ENCODE measurements at regions not wholly inside any gene's neighbourhood (a gene's known extent, or its start where the extent isn't known, plus 50 kb on each side); places are given as distances from the start of the nearest gene placed in this dataset.

DNA sequence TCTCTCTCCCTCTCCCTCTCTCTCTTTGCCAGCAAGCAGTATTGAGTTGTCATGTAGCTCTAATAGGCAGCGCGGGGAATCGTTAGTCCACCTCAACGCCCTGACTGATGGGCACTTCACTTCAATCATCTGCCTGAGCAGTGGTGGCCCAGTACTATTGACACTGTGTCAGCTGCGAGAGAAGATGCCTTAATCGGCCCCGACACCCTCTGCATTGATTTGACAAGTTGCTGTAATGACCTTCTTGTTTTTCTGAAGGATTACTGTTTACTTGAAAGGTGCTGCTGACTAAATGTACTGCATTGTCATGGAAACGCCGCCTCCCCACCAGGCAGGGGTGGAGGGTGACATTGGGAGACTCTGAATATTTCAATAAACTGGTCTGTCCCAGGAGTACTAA, 913.8 kb downstream of the KCNMA1 start:
- Histone ChIP-seq H3K27me3 (ENCODE audit: low read depth) (no peaks in the 10 kb centered on the region), H3K4me3 (no peak overlapping the region), H3K36me3 (no peaks in the 10 kb centered on the region), H3K27ac (replicated peaks) (no peak overlapping the region), H3K9me3 (replicated peaks) (no peaks in the 10 kb centered on the region), H3K4me1 (peaks cover 3% of the 10 kb centered on the region)
- intact Hi-C loops (cut with micrococcal nuclease), result no loop called here
- DNase-seq, result no peak
- TF ChIP-seq, protein P1, sequence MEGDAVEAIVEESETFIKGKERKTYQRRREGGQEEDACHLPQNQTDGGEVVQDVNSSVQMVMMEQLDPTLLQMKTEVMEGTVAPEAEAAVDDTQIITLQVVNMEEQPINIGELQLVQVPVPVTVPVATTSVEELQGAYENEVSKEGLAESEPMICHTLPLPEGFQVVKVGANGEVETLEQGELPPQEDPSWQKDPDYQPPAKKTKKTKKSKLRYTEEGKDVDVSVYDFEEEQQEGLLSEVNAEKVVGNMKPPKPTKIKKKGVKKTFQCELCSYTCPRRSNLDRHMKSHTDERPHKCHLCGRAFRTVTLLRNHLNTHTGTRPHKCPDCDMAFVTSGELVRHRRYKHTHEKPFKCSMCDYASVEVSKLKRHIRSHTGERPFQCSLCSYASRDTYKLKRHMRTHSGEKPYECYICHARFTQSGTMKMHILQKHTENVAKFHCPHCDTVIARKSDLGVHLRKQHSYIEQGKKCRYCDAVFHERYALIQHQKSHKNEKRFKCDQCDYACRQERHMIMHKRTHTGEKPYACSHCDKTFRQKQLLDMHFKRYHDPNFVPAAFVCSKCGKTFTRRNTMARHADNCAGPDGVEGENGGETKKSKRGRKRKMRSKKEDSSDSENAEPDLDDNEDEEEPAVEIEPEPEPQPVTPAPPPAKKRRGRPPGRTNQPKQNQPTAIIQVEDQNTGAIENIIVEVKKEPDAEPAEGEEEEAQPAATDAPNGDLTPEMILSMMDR (IDR thresholded peaks at IDR 0.05; ENCODE audit: borderline replicate concordance), result no peak

DNA sequence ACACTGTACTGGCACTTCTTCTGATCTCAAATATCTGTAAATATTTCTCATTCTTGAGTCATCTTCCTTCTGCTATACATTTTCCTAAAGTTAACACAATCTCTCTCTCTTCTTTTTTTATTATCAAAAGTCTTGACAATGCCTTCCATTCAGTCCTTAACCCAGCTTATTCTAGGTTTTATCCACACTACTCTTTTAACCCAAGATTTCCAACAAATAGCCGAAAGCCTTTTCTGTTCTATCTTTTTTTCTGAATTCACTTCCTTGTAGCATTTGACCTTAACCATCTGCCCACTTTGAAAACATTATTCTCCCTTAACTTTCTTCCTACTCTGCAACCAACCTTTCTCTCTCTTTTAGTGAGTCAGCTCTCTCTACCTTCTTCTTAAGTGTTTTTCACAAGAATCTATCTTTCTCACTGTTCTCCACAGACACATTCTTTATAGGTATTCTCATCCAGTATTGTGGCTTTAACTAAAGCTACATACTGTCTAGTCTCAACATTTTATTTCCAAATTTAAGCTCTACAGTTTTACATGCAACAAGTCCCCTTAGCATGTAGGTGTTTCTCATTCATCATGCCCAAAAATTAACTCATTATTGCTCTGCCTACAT, 915.6 kb downstream of the KCNMA1 start:
- Histone ChIP-seq H3K4me3 (no peak overlapping the region), H3K9me3 (replicated peaks) (no peaks in the 10 kb centered on the region), H3K27me3 (ENCODE audit: low read depth) (no peaks in the 10 kb centered on the region), H3K27ac (replicated peaks) (no peak overlapping the region), H3K36me3 (no peaks in the 10 kb centered on the region), H3K4me1 (peaks cover 3% of the 10 kb centered on the region)
- intact Hi-C loops (cut with micrococcal nuclease), result no loop called here
- TF ChIP-seq, protein P1 (IDR thresholded peaks at IDR 0.05; ENCODE audit: borderline replicate concordance), result no peak
- no peak for DNase-seq

DNA sequence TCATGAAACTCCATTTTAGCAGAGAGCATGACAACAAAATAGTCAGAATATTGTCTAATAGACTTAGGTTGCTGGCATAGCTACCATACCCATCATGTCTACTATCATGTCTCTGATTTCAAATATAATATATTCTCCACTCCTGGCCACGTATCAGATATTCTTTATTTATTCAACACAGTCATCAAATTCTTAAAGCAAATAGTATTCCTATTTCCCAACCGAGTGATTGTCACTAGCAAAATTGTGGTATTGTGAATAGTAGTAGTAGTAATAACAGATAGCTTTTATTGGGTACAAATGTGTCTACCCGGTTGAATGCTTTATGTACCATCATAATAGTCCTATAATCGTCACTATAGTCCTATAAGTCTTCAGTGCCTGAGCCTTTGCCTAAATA, 918.6 kb downstream of the KCNMA1 start:
- no peak overlapping the region for H3K4me3 ChIP-seq
- H3K36me3 ChIP-seq, result no peaks in the 10 kb centered on the region
- H3K9me3 ChIP-seq (replicated peaks), result no peaks in the 10 kb centered on the region
- H3K27me3 ChIP-seq (ENCODE audit: low read depth), result no peaks in the 10 kb centered on the region
- intact Hi-C loops (cut with micrococcal nuclease), result no loop called here
- peaks cover 3% of the 10 kb centered on the region for H3K4me1 ChIP-seq
- DNase-seq, result no peak
- TF ChIP-seq, protein P1 (IDR thresholded peaks at IDR 0.05; ENCODE audit: borderline replicate concordance), result no peak
- no peak overlapping the region for H3K27ac ChIP-seq (replicated peaks)

DNA sequence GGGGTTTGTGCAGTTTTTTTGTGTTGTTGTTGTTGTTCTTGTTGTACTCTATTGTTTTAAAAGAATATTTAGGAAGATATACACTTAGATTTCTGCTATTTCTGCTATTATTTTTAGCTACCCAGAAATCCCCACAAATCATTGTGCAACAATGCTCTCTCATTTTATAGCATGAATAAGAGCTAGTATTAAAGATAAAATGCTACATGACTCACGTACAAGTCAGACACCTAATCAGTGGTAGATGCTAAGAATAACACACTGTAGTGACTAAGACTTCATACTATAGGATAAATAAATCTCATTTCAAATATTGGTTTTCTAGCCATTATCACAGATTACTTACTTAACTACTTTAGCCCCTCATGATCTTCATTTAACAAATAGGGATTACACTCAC, 920.5 kb downstream of the KCNMA1 start:
- H3K27me3 ChIP-seq (ENCODE audit: low read depth), result no peaks in the 10 kb centered on the region
- no peak overlapping the region for H3K27ac ChIP-seq (replicated peaks)
- H3K4me3 ChIP-seq, result no peak overlapping the region
- H3K9me3 ChIP-seq (replicated peaks), result no peaks in the 10 kb centered on the region
- no peak for DNase-seq
- TF ChIP-seq, protein P1 (IDR thresholded peaks at IDR 0.05; ENCODE audit: borderline replicate concordance), result no peak
- no peaks in the 10 kb centered on the region for H3K4me1 ChIP-seq
- no peaks in the 10 kb centered on the region for H3K36me3 ChIP-seq
- intact Hi-C loops (cut with micrococcal nuclease), result no loop called here

DNA sequence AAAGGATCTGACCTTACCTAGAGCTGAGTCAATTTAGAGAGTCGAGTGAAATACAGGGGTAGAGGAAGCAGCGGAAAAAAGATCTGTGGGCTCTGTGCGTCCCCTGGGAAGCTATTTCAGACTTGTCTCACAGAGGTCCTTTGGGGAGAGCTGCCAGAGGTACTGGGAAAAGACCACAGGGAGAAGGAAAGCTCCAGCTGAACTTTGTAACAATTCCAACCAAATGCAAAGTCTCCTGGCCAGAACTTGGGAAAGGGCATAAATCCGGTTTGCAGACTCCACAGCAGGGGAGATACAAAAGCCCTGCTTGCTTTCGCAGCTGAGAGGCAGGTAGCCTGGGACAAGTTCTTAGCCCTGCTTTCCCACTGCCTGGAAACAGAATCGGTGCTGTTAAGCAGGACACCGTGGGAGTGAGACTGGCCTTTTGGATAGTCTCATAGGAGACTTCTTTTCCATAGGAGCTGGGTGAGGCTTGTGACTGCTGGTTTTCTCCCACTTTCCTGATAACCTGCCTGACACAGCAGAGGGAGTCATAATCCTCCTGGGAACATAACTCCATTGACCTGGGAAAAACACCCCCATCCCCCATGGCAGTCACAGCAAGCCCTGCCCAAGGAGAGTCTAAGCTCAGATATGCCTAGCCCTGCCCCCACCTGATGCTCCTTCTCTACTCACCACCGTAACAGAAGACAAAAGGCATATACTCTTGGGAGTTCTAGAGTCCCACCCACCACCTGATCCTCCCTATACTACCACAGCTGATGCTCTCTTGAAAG, 926.2 kb downstream of the KCNMA1 start:
- Histone ChIP-seq H3K4me3 (no peak overlapping the region), H3K9me3 (replicated peaks) (peaks cover 17% of the 10 kb centered on the region), H3K27me3 (ENCODE audit: low read depth) (no peaks in the 10 kb centered on the region), H3K4me1 (no peaks in the 10 kb centered on the region), H3K27ac (replicated peaks) (no peak overlapping the region), H3K36me3 (no peaks in the 10 kb centered on the region)
- intact Hi-C loops (cut with micrococcal nuclease), result no loop called here
- TF ChIP-seq, protein P1 (IDR thresholded peaks at IDR 0.05; ENCODE audit: borderline replicate concordance), result no peak
- no peak for DNase-seq
